Hematopoietic multipotent progenitor cell treated with erythropoietin and hydrocortisone succinate and interleukin-3 and kit ligand, for 17 days (in vitro differentiated cells): ENCODE measurements at regions not wholly inside any gene's neighbourhood (a gene's known extent, or its start where the extent isn't known, plus 50 kb on each side); places are given as distances from the start of the nearest gene placed in this dataset.
"Not testable (repeated sequence)": the region's sequence is repeated elsewhere in the genome, so short reads cannot be mapped to it uniquely, and the experiment has no call there.

ENCODE experiments used
- DNase-seq: peaks from one replicate; pipeline ENCODE4 v3.0.0-alpha.2; 2015; ENCODE audit warnings: low spot score

GRCh38 chr9:94387338-94388010 is 59.0 kb upstream of the NUTM2F start:
- peak; percentile 26 for DNase-seq

- DNase-seq, result not testable (repeated sequence)
These were observed 59.6 kb upstream of the NUTM2F start for GRCh38 chr9:94388011-94388406.

GRCh38 chr9:94390425-94391098 is 62.1 kb upstream of the NUTM2F start:
- DNase-seq, result not testable (repeated sequence)

GRCh38 chr9:94392971-94393624 is 64.7 kb upstream of the NUTM2F start:
- not testable (repeated sequence) for DNase-seq

- not testable (repeated sequence) for DNase-seq
These were observed 69.4 kb upstream of the NUTM2F start for GRCh38 chr9:94397766-94398379.

- DNase-seq, result not testable (repeated sequence)
These were observed 72.0 kb upstream of the NUTM2F start for GRCh38 chr9:94400461-94400860.

GRCh38 chr9:94402795-94403194 is 74.4 kb upstream of the NUTM2F start:
- DNase-seq, result not testable (repeated sequence)

- DNase-seq, result not testable (repeated sequence)
These were observed 75.1 kb upstream of the NUTM2F start for GRCh38 chr9:94403571-94403970.

- DNase-seq, result not testable (repeated sequence)
These were observed 85.2 kb upstream of the NUTM2F start for GRCh38 chr9:94413665-94414064.

- DNase-seq, result not testable (repeated sequence)
These were observed 86.7 kb upstream of the NUTM2F start for GRCh38 chr9:94415111-94415510.

- DNase-seq, result not testable (repeated sequence)
These were observed 91.7 kb upstream of the NUTM2F start for GRCh38 chr9:94420098-94420497.

- DNase-seq, result not testable (repeated sequence)
These were observed 93.5 kb upstream of the NUTM2F start for GRCh38 chr9:94421951-94422350.

- DNase-seq, result not testable (repeated sequence)
These were observed 96.9 kb upstream of the NUTM2F start for GRCh38 chr9:94425312-94425711.

GRCh38 chr9:94437128-94437527 is 108.7 kb upstream of the NUTM2F start:
- not testable (repeated sequence) for DNase-seq

GRCh38 chr9:94438336-94438735 is 109.9 kb upstream of the NUTM2F start:
- DNase-seq, result not testable (repeated sequence)

- DNase-seq, result not testable (repeated sequence)
These were observed 112.7 kb upstream of the NUTM2F start for GRCh38 chr9:94441146-94441545.

- DNase-seq, result no peak
These were observed 113.1 kb upstream of the PCAT7 start for GRCh38 chr9:94441796-94442195.

- DNase-seq, result no peak
These were observed 111.7 kb upstream of the PCAT7 start for GRCh38 chr9:94443032-94443722.

- DNase-seq, result no peak
These were observed 109.0 kb upstream of the PCAT7 start for GRCh38 chr9:94445863-94446262.

GRCh38 chr9:94449486-94449885 is 105.4 kb upstream of the PCAT7 start:
- no peak for DNase-seq

- DNase-seq, result no peak
These were observed 90.1 kb upstream of the PCAT7 start for GRCh38 chr9:94464790-94465189.

- not testable (repeated sequence) for DNase-seq
These were observed 82.8 kb upstream of the PCAT7 start for GRCh38 chr9:94472063-94472462.
